ENCODE measurements at regions not wholly inside any gene's neighbourhood (a gene's known extent, or its start where the extent isn't known, plus 50 kb on each side); places are given as distances from the start of the nearest gene placed in this dataset.

DNA sequence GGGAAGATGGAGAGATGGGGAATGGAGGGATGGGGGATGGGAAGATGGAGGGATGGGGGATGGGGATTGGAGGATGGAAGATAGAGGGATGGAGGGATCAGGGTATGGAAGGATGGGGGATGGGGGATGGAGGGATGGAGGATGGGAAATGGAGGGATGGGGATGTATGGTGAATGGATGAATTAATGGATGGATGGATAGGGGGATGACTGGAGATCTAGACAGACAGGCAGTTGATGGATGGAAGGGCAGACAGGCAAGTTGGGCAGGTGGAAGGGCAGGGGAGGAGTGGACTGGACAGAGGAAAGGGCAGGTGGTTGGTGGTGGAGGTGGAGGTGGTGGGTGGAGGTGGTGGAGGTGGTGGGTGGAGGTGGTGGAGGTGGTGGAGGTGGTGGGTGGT is 167.2 kb downstream of the C9orf50 start:
- Histone ChIP-seq H3K27ac (ENCODE audit: insufficient read depth, low read length) (no peak overlapping the region), H3K14ac (replicated peaks; ENCODE audit: low read depth, low read length) (no peak overlapping the region), H2AK9ac (replicated peaks; ENCODE audit: low read depth, low read length, poor library complexity) (no peak overlapping the region), H3K18ac (ENCODE audit: low read depth, low read length) (no peak overlapping the region), H3K23ac (ENCODE audit: low read depth, low read length) (no peak overlapping the region), H3K9ac (ENCODE audit: low read depth, low read length) (no peak overlapping the region), H3K9me3 (ENCODE audit: control insufficient read depth, insufficient read depth, low read length) (no peaks in the 10 kb centered on the region), H3K4me1 (ENCODE audit: control insufficient read depth, insufficient read depth, low read length) (peaks cover 13% of the 10 kb centered on the region), H3K36me3 (ENCODE audit: control insufficient read depth, insufficient read depth, low read length) (no peaks in the 10 kb centered on the region), H4K8ac (ENCODE audit: low read depth in 2 of 2, low read length in 2 of 2) (no peak overlapping the region), H4K91ac (ENCODE audit: insufficient read depth, low read depth, low read length) (no peak overlapping the region), H2AFZ (replicated peaks; ENCODE audit: low read length, poor library complexity) (no peak overlapping the region), H3K79me1 (ENCODE audit: low read depth in 1 of 2, low read length in 2 of 2) (no peaks in the 10 kb centered on the region), H3K27me3 (ENCODE audit: control insufficient read depth, insufficient read depth, low read length) (no peaks in the 10 kb centered on the region), H2BK120ac (ENCODE audit: low read depth, low read length) (no peak overlapping the region), H3K9me1 (ENCODE audit: insufficient read depth, low read length) (no peaks in the 10 kb centered on the region), H3K56ac (ENCODE audit: extremely low read depth, insufficient read depth, low read length) (no peak overlapping the region), H3K4me3 (ENCODE audit: insufficient read depth, low read depth, low read length) (no peak overlapping the region), H4K5ac (ENCODE audit: low read depth, low read length) (no peak overlapping the region), H4K20me1 (ENCODE audit: insufficient read depth, low read length) (no peaks in the 10 kb centered on the region), H2AK5ac (ENCODE audit: low read depth, low read length) (no peak overlapping the region), H3K4me2 (ENCODE audit: low read depth, low read length) (no peak overlapping the region), H2BK5ac (ENCODE audit: low read depth, low read length, poor library complexity, severe bottlenecking) (no peak overlapping the region), H3K4ac (ENCODE audit: low read depth, low read length) (no peak overlapping the region), H2BK20ac (ENCODE audit: low read depth, low read length) (no peak overlapping the region), H2BK15ac (ENCODE audit: low read depth, low read length) (no peak overlapping the region)
- DNase-seq (no peak), ATAC-seq (ENCODE audit: low read depth) (no peak)
- POLR2A ChIA-PET (ENCODE audit: unreplicated experiment): no interaction called here
- dilution Hi-C loops (cut with HindIII; ENCODE audit: low sequenced_read_pairs, unreplicated experiment): no loop called here
- intact Hi-C loops (cut with micrococcal nuclease): no loop called here
- no peak for TF ChIP-seq RAD21 (IDR thresholded peaks at IDR 0.05; ENCODE audit: low read length)
- no peak for TF ChIP-seq CEBPB (IDR thresholded peaks at IDR 0.05; ENCODE audit: low read depth, low read length)
- no peak for TF ChIP-seq CHD1 (IDR thresholded peaks at IDR 0.05; ENCODE audit: low read depth, low read length)
- no peak for TF ChIP-seq NFE2L2 (IDR thresholded peaks at IDR 0.05; ENCODE audit: low read depth, low read length)
- TF ChIP-seq, protein P1, sequence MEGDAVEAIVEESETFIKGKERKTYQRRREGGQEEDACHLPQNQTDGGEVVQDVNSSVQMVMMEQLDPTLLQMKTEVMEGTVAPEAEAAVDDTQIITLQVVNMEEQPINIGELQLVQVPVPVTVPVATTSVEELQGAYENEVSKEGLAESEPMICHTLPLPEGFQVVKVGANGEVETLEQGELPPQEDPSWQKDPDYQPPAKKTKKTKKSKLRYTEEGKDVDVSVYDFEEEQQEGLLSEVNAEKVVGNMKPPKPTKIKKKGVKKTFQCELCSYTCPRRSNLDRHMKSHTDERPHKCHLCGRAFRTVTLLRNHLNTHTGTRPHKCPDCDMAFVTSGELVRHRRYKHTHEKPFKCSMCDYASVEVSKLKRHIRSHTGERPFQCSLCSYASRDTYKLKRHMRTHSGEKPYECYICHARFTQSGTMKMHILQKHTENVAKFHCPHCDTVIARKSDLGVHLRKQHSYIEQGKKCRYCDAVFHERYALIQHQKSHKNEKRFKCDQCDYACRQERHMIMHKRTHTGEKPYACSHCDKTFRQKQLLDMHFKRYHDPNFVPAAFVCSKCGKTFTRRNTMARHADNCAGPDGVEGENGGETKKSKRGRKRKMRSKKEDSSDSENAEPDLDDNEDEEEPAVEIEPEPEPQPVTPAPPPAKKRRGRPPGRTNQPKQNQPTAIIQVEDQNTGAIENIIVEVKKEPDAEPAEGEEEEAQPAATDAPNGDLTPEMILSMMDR (conservative IDR thresholded peaks at IDR 0.05; ENCODE audit: low read depth, low read length): no peak
- TF ChIP-seq, protein P2, sequence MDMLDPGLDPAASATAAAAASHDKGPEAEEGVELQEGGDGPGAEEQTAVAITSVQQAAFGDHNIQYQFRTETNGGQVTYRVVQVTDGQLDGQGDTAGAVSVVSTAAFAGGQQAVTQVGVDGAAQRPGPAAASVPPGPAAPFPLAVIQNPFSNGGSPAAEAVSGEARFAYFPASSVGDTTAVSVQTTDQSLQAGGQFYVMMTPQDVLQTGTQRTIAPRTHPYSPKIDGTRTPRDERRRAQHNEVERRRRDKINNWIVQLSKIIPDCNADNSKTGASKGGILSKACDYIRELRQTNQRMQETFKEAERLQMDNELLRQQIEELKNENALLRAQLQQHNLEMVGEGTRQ (IDR thresholded peaks at IDR 0.05; ENCODE audit: low read depth, low read length): no peak
- TF ChIP-seq BHLHE40 (IDR thresholded peaks at IDR 0.05; ENCODE audit: low read depth, low read length): no peak
- no peak for TF ChIP-seq POLR2A (IDR thresholded peaks at IDR 0.05; ENCODE audit: low read depth, low read length)
- no peak for TF ChIP-seq FOS (IDR thresholded peaks at IDR 0.05; ENCODE audit: low read depth, low read length)
- no peak for TF ChIP-seq SMC3 (IDR thresholded peaks at IDR 0.05; ENCODE audit: low read depth, low read length)
- in situ Hi-C loops (cut with MboI; ENCODE audit: low sequenced_read_pairs): no loop called here
- CTCF ChIA-PET: no interaction called here
- no TSS peak for BruUV-seq (replicated peaks)
